Stimulated activated CD8-positive, alpha-beta memory T cell treated with anti-CD3 and anti-CD28 coated beads, Interleukin-4, amount 100 ng/mL, for 24 hours (primary cell): ENCODE measurements at regions not wholly inside any gene's neighbourhood (a gene's known extent, or its start where the extent isn't known, plus 50 kb on each side); places are given as distances from the start of the nearest gene placed in this dataset.

Source experiments
- DNase-seq: peaks from one replicate; pipeline ENCODE4 v3.0.0-alpha.2; 2020; ENCODE audit warnings: low read depth

DNA sequence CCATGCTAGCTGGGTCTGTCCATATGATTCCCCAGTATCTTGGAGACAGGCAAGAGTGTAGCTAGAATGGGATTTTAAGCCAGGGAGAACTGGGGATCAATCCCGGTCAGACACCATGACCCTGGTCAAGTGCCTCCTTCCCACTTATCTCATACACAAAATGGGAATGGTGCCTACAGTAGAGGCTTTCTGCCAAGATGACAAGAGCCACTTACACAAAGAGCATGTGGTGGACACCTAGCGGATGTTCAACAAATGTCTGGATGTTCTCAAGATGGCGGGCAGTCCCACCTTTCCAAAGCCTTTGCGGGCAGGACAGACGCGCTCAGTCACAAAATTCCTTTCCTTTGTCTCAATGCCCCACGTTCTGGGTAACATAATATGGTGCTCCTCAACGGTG, 57.3 kb downstream of the MAF start:
- DNase-seq, result no peak

DNA sequence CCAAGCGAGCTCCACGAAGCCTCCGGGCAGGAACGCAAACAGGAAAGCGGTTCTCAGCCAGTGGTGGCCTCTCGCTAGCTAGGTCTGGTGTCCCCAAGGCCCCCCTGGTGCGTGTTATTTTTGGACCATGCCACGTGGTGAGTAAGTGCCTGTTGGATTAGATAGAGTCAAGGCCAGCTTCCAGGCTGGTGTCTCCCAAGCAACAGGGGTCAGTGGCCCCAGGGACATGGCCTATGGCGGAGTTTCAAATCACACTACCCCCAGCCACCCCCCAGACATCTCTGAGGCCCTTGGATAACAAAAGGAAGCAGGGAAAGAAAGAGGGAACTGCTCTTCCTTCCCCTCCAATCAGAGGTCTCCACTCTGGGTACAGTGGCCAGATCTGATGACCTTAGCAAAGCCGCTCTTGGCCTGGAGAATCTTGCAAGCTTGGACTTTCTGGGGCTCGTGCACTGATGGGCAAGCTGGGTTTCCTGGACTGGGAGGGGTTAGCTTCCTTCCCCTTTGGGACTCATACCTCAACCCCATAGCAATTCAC, 58.2 kb downstream of the MAF start:
- DNase-seq, result no peak

DNA sequence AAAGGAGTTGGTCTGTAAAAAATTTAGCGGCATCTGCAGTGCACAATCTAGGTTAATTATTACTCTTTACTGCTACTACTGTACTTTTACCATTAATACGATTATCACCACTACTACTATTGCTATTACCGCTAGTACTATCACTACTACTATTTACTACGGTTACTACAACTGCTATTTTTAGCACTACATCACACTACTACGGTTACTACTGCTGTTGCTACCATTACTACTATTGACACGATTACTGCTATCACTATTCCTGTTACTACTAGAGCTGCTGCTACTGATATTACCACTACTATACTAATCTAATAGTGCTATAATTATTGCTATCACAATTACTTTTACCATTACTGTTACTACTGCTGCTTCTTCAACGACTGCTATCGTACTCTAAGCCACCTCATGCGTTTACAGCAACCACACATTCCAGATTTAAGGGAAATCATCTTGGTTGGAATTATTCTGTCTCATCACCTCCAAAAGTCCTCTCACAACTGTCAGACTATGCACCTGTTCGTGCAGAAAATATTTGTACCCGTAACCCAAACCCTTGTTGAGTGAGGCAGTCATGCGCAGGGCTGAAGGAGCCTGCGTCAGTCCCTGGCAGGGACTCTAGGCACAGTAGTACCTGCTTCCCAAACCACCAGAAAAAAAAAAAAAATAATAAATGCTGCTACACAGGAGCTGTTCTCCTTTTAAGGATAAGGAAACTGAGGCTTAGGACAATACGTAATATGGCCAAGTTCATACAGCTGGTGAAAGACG, 59.5 kb downstream of the MAF start:
- DNase-seq, result no peak

DNA sequence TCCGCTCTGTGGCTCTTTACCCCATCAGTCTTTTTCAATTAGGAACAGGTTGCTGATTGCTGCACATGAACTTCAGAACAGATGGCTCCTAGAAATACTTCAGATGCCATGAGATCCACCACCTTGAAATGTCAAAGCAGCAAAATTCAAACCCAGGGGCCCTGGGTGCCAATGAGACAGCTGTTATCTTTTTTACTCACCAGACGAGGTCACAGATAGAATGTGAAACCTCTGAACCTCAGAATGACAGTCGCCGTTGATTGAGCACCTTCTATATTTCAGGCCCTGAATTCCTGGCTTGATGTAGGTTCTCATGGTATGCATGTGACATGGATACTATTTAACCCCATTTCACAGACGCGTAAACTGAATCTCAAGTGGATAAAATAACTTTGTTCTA, 63.0 kb downstream of the MAF start:
- DNase-seq, result no peak

DNA sequence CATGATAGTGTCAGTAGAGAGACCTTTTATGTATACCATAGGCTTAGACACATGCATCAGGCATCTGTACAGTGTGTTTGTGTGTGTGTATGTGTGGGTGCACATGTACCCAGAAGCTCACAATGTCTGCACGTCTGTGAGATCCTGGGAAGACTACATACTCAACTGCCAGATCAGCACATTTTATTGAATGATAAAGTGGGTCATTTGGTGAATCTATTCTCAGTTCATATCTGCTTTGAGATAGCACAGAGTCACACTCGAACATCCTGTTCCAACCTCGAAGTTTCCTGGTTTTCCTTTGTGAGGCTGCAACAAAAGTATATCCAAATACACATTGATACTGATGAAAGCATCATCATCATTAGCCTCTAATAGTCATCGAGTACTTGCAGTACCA, 63.6 kb downstream of the MAF start:
- DNase-seq, result no peak

DNA sequence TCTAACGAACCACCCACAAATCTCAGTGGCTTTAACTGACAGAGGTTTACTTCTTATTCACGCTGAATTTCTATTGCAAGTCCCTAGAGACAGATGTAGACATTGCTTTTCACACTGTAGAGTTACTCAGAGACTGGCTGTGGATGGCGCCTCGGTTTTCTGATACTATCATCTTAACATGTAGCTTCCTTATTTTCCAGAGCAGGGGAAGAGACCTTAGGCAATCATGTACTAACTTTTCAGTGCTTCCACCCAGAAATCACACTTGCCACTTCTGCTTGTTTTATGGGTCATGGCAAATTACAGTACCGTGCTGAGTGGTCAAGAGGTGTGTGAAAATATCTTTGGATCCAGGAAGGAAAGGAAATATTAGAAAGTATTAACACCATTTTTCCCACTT, 65.4 kb downstream of the MAF start:
- DNase-seq, result no peak

DNA sequence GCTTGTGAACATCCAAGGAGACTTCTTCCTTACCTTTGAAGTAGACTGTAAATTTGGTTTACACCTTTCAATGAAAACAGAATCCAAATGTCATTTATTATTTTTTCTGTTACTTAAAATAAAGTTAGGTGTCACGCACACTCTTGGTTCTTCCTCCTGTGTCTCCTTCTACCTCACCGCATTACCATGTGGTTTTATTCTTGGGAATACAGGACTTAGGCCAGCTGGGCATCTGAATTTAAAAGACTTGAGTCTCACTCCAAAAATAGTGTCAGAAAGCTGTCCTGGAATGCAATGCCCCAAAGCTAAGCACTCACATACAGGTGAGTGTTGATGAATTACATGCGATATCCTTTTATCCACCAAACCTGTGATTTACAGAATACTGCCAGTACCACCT, 66.4 kb downstream of the MAF start:
- DNase-seq, result no peak

DNA sequence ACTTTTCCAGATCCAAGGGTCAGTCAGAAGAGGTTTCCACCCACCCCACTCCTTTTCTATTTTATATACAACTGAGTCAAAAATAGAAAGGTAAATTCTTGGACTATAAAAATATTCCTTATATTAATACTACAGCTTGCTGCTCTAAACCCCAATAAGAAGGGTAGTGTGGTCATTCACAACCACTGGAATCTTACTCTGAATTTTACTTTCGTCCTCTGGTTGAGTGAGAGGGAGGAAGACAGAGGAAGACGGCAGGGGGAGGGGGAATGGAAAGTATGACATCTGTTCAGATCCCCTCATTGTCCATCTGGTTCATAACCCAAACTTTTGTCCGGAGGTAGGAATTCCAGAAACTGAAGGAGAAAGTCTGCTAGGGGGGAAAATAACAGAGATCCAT, 67.2 kb downstream of the MAF start:
- no peak for DNase-seq

DNA sequence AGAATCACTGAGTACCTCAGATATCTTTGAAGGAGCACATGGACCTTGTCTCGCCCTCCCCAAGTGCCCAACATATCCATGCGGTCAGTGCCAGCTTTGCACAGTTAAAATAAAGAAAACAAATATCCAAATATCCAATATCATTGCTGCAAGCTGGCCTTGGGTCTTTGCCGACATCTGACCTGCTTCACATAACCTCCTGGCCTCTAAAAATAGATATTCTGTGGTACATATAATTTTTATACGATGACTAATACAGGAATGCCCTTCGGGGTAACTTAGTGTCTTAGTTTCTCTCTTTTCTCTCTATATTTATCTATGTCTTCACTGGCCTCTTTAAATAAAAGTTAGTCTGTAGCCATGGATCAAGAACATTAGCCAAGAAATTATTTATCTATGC, 67.8 kb downstream of the MAF start:
- no peak for DNase-seq

DNA sequence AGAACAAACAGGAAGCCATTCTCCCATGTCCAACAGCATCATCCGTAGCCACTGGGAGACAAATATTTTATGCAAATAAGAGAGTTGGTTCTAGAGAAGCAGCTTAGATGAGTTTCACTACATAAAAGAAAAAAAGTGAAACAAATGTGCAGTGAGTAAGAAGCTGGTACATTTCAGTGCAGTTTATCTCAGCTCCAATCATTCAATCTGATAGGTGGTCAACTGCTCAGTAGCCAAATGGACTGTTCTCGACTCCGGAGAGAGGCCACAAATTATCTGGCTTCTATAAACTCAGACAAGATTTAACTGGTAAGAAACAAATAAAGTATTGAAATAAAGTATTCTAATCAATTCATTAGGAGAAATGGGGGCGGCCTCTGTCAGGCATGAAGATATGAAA, 68.3 kb downstream of the MAF start:
- DNase-seq, result no peak

DNA sequence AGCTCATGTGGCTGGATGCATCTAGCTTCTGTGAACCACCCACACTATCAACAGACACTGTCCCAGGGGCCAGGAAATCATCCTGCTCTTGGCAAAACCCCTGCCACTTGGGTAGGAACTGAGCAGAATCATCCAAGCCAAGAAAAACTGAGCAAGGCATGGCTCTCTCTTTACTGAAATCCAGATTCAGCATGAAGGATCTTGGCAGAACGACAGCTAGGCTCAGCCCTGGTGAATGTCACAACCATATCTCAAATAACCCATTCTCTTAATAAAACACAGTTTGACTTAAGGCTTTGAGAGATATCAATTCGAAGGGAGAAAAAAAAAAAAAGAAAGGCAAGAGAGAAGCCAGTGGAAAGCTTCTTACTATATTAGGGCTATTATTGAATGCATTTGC, 72.2 kb downstream of the MAF start:
- DNase-seq, result no peak

DNA sequence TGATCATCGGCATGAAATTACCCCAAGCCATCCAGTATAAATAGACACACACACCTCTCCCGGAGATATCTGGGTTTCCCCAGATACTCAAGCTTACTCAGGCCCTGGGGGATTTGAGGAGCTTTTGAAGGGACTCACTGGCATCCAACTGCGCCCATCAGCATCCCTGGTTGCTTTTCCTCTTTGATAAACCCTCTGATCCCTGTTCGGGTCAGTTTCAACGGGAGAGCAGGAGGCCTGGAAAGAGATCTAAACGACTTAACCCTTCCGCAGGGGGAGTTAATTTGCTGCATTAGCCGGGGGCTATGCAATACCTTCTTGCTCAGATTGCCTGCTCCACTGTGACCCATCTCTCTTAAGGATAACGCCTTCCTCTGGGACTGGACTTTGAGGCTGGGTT, 76.6 kb downstream of the MAF start:
- no peak for DNase-seq

DNA sequence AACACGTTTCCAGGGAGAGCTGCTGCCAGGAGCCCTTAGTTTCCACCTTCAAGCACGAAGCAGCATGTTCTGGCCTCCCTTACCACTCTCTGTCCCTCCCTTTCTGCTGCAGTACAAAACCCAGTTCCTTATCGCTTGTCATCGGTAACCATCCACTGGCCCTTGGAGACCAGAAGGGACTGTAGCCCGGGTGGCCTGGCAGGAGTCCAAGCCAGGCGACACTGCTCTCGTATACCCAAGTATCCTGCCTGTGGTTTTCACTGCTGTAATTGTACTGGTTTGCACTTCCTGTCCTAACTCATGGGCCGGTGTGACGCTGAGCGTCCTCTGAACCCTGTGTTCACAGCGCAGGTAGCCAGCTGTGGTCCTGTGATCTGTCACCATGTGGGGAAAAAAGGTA, 81.1 kb downstream of the MAF start:
- DNase-seq, result no peak

DNA sequence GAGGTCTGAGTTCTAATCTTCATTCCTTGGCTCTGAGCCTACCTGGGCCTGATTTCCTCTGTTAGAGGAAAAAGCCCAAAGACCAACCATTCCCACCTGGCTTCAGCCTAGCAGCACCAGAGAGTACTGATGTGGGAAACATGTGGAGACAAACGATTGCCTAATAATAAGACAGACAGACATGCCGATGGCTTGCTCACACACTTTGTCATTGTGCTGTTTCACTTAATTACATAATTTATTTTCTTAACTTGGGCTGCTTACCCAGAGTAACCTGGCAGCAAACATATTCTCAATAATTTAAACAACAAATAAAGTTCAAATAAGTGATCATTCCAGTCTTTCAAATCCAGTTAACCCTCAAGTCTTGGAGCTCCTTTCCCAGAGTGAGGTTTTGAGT, 83.4 kb downstream of the MAF start:
- DNase-seq, result no peak

DNA sequence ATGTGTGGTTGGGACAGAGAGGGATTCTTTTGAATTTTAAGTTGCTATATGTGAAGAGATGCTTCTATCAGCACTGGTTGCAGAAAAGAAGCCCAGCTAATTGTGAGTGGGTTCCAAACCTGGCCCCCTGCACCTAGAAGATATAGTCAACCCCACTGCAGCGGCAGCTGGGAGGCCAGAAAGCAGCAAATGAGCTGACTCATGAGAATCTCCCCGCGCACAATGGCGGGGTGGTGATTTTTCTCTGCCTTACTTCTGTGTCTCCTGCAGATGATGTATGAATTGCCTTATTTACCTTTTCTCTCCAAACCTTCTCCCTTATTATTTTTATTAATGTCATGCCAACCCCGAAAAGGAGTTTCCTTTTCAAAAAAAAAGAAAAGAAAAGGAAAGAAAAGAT, 89.7 kb downstream of the MAF start:
- DNase-seq, result no peak

DNA sequence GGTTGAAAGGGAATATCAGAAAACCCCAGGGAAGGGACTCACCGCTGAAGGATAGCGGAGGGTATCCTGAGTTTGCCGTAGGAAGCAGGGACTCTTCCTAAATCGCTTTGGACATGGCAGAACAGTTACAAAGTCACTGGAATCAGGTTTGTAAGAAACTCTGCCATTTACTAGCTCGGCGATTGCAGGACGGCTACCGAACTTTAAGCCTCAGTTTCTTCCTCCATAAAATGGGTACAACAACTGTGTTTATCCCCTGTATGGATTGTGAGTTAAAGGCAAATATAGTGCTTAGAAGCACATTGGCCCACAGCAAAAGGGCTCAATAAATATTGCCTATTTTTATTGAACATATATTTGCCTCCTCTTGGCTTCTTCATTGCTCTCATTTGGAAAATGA, 90.6 kb downstream of the MAF start:
- no peak for DNase-seq

DNA sequence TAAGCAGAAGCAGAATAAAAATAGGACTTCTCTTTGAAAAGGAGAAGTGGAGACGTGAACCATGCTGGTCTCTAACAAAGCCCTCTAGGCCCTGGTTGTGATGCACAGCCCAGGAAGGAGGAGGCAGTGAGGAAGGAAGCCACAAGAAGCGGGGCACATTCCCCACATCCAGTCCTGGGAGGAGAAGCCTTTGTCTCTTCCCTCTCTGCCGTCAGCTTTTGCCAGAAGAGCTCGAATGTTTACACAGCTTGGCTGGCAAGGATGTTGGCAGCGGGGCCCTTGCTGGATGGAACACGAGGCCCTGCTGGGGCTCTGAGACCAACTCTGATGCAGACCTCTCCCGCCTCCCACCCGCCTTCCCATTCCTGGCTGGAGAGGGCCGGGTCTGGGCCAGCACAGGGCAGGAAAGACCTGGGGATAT, 91.3 kb downstream of the MAF start:
- no peak for DNase-seq

DNA sequence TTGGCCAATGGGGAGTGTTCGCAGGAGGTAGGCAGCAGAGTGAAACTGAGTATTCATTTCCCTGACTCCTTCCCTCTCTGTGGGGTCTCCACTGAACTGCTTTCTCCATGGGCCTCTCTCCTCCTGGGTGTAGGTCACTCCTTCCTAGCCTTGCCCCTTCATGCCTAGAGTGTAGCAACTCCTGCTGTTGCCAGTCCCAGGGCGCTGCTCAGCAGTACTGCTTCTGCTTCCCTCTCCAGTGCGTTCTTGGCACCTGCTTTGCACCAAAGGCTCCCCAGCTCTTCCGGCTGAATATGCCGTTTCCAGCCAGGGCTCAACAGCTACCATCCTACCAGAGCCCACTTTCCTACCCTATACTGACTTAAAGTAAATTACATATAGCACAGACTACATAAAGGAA, 92.2 kb downstream of the MAF start:
- DNase-seq, result no peak

DNA sequence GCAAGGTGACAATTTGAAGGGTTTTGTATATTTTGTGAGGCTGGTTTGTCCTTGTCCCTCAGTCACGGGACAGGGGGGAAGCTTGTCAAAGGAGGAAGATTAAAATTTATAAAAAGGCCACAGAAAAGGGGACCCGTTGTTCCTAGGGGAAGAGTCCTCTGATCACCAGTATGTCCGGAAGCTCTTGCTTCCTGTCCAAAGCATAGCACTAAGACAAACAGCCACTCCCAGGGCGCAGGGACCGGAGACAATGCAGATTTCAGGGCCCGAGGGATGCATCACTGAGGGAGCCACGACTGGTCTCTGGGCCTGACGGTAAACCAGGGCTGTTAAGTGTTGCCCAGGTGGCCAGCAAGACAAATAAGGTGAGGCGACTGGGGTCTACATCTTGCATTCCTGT, 95.2 kb downstream of the MAF start:
- no peak for DNase-seq

DNA sequence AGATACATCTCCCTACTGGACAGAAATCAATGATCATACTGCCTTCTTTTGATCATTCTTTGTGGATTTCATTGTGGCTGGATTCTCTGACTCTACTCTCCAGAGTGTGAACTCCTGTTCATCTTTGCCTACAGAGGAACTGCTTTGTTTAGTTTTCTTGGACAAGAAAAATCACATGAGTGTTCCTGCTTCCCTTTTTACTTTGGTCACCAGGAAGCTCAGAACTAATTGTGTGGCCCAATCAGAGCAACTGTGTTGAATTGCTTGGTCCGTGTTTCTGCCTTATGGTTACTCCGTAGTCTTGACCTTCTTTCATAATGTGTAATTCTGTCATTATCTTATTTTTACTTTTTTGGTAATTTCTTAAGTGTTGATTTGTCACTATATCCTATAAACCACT, 97.0 kb downstream of the MAF start:
- DNase-seq, result no peak

DNA sequence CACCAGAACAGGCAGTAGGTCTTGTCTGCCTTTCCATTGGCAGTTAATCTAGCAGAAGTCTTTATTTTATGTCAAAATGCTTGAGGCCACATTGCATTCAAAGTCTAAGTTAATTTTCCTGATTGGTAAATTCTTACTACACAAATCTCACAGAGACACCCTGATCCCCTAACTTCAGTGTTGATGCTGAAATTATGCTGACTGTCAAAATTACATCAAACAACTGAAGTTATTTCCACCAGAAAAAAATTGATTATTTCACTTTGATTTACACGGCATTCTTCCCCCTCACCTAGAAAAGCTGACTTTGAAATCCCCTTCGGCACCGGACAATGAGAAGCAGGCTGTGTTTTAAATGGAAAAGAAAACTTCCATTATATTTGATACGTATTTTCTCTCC, 99.1 kb downstream of the MAF start:
- DNase-seq, result no peak

DNA sequence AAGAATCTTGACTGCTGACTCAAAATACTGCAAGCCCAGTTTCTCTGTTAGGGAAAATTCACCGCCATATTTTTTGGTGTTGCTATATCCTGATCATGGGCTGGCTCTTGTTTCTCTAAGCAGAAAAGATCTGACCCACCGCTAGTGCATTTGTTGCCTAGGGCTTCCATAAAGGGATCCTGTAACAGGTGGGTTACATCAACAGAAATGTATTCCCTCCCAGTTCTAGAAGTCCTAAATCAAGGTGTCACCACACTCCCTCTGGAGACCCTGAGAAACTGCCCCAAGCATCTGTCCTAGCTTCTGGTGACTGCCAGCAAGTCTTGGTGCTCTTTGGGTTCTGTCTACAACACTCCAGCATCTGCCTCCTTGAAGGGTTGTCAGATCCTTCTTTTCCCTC, 99.7 kb downstream of the MAF start:
- no peak for DNase-seq

DNA sequence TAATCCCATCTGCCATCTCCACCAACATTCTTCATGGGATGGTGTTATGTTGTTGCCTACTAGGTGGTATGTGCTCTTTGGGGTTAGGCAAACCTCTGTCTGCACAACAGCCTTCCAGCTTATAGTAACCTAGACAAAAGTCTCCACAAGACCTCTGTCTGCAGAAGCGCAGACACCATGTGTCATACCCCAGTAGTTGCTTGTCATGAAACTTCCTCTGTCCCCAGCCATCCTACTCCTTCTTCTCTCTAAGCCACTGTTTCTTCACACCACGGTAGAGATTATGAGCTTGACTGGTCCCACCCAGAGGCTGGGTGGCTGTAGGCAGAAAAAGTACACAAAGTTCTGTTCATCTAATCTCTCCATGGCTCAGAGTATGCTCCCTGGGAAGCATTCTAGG, 100.3 kb downstream of the MAF start:
- no peak for DNase-seq

DNA sequence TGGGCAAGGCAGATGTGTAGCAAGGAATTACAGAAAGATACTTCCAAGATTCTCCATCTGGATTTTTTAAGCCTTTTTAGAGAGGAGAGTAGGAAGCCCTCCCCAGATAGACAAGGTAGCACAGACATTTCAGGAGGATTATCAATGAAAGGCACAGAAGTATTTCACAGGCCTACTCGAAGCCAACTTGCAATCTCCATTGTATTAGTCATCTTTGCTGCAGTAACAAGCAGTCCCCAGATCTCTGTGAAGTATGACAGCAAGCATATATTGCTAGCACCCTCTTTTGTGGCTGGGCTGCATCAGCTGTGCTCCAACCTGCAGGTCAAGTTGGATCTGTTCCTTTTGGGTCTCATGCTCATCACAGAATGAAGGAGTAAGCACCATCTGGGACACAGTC, 101.6 kb downstream of the MAF start:
- DNase-seq, result no peak
